GM13977 (cell line): ENCODE measurements at regions not wholly inside any gene's neighbourhood (a gene's known extent, or its start where the extent isn't known, plus 50 kb on each side); places are given as distances from the start of the nearest gene placed in this dataset.

Source experiments
- DNase-seq: peaks from one replicate; pipeline ENCODE4 v3.0.0; 2012; ENCODE audit warnings: low spot score
- CTCF ChIP-seq: IDR thresholded peaks from 2 replicates; pipeline ENCODE4 v1.5.1; 2012; ENCODE audit warnings: mild to moderate bottlenecking, control low read depth; ENCODE audit not compliant: insufficient read depth; ENCODE audit errors: extremely low read depth, missing control alignments
- in situ Hi-C: fragments of 300-500 bp; cut with MboI; formaldehyde crosslinking; loops from one replicate; pipeline ENCODE4 v1.12.0; 2022; ENCODE audit warnings: low sequenced_read_pairs, low pct_unique_long_range_greater_than_20kb, mixed read lengths, inconsistent platforms; ENCODE audit not compliant: unreplicated experiment

- in situ Hi-C loops: no loop called here
- no peak for DNase-seq
- no peak for TF ChIP-seq CTCF
These were observed 176.5 kb downstream of the TAF11L14 start for GRCh38 chr5:17810734-17811133.

GRCh38 chr5:17813214-17813613 is 179.0 kb downstream of the TAF11L14 start:
- in situ Hi-C loops: no loop called here
- TF ChIP-seq CTCF: no peak
- DNase-seq: no peak

DNA sequence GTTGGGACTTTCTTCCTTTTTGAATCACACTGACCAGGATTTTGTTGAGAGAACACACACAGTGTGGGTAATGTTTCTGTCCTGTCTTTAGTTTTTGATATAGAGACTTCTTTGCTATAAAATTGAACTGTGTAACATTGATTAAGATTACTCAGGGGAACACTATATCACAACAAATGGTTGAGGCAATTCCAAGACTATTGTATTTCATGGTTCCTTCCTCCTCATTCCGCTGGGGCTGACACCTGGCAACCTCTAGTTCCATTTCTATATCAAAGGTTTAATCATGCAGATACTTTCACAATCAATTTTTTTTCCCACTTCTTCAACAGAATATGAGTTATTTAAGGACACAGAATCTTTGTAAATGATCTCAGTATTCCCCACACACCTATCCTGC is 182.2 kb downstream of the TAF11L14 start:
- in situ Hi-C loops: no loop called here
- no peak for TF ChIP-seq CTCF

GRCh38 chr5:17816944-17817343 is 182.7 kb downstream of the TAF11L14 start:
- no peak for TF ChIP-seq CTCF
- no peak for DNase-seq
- in situ Hi-C loops: no loop called here

More for the DNA sequence above, 182.2 kb downstream of the TAF11L14 start:
- no peak for DNase-seq

- in situ Hi-C loops: no loop called here
- DNase-seq: no peak
- TF ChIP-seq CTCF: no peak
These were observed 183.7 kb downstream of the TAF11L14 start for GRCh38 chr5:17817990-17818389.

- in situ Hi-C loops: no loop called here
These were observed 185.5 kb downstream of the TAF11L14 start for GRCh38 chr5:17819783-17820182.

More at GRCh38 chr5:17819783-17820182, 185.5 kb downstream of the TAF11L14 start:
- no peak for DNase-seq
- no peak for TF ChIP-seq CTCF
